CD8-positive, alpha-beta memory T cell (primary cell): ENCODE measurements at regions not wholly inside any gene's neighbourhood (a gene's known extent, or its start where the extent isn't known, plus 50 kb on each side); places are given as distances from the start of the nearest gene placed in this dataset.

Experiments used
- CTCF ChIA-PET: fragments of 350-600 bp; sonication (Branson Sonifier 250); formaldehyde crosslinking; loops from one replicate; lab custom pipeline; 2021; ENCODE audit warnings: antibody characterized with exemption; lab: Charles Lee
- POLR2A ChIA-PET: fragments of 350-600 bp; sonication (Branson Sonifier 250); formaldehyde crosslinking; loops from one replicate; lab custom pipeline; 2021; ENCODE audit warnings: antibody characterized with exemption; lab: Charles Lee
- DNase-seq, 5 donors: peaks; one replicate each; pipeline versions ENCODE4 v3.0.0 to v3.0.0-alpha.2; 2020 to 2022; ENCODE audit warnings: mixed read lengths in 1 of 5
- H3K27ac ChIP-seq: one replicate; pipeline ENCODE4 v1.7.0; 2013; ENCODE audit warnings: low read depth, mild to moderate bottlenecking, low read length, moderate library complexity
- H3K27me3 ChIP-seq: 2 replicates; pipeline ENCODE4 v1.7.0; 2013; ENCODE audit warnings: low read length, mild to moderate bottlenecking; ENCODE audit not compliant: insufficient read depth, poor library complexity, severe bottlenecking
- H3K36me3 ChIP-seq: 2 replicates; pipeline ENCODE4 v1.7.0; 2013; ENCODE audit warnings: mild to moderate bottlenecking, low read length, moderate library complexity; ENCODE audit not compliant: insufficient read depth
- H3K4me1 ChIP-seq: 2 replicates; pipeline ENCODE4 v1.7.0; 2013; ENCODE audit warnings: mild to moderate bottlenecking, low read length, moderate library complexity; ENCODE audit not compliant: insufficient read depth
- H3K4me3 ChIP-seq: 2 replicates; pipeline ENCODE4 v1.7.0; 2013; ENCODE audit warnings: mild to moderate bottlenecking, low read length
- H3K9me3 ChIP-seq: 2 replicates; pipeline ENCODE4 v1.7.0; 2013; ENCODE audit warnings: mild to moderate bottlenecking, low read length
- H3K27ac Mint-ChIP-seq, 8 donors: one replicate each; pipeline ENCODE4 v1.8.0; 2020 to 2021; ENCODE audit warnings: mixed read lengths in 8 of 8, mild to moderate bottlenecking in 6 of 8, inconsistent platforms in 3 of 8, moderate library complexity in 3 of 8
- H3K27me3 Mint-ChIP-seq, 2 donors: one replicate each; pipeline ENCODE4 v1.8.0; 2020 to 2021; ENCODE audit warnings: mixed read lengths in 2 of 2, mild to moderate bottlenecking in 1 of 2, moderate library complexity in 1 of 2
- H3K36me3 Mint-ChIP-seq, 3 donors: one replicate each; pipeline ENCODE4 v1.8.0; 2020 to 2021; ENCODE audit warnings: mixed read lengths in 3 of 3, inconsistent platforms in 1 of 3, mild to moderate bottlenecking in 1 of 3
- H3K4me1 Mint-ChIP-seq, 3 donors: one replicate each; pipeline ENCODE4 v1.8.0; 2020 to 2021; ENCODE audit warnings: mixed read lengths in 3 of 3, inconsistent platforms in 1 of 3, mild to moderate bottlenecking in 1 of 3
- H3K4me3 Mint-ChIP-seq, 7 donors: one replicate each; pipeline ENCODE4 v1.8.0; 2020 to 2021; ENCODE audit warnings: mixed read lengths in 7 of 7, mild to moderate bottlenecking in 6 of 7, moderate library complexity in 4 of 7, inconsistent platforms in 2 of 7
- H3K9me3 Mint-ChIP-seq, 5 donors: one replicate each; pipeline ENCODE4 v1.8.0; 2020 to 2022; ENCODE audit warnings: mixed read lengths in 5 of 5, mild to moderate bottlenecking in 3 of 5, moderate library complexity in 2 of 5, inconsistent platforms in 1 of 5

DNA sequence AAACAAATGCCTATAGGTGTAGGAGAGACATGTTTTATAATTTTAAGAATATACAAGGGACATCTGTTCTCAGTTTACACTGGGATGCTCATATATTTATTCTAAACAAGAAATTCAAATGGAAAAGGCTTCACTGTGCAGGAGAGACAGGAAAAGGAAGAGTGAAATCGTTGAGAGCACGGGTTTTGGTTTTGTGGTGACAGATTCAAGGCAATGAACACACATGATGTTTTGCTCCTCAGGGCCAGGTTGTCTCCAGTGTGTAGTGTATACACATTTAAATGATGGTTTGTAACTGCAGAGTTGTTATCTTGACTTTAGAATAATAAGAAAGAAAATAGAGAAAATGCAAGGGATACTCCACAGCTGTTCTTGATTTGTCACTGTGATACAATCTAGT is 73.7 kb downstream of the S1PR1 start:
- Mint-ChIP-seq H3K9me3 (no peaks in the 10 kb centered on the region), H3K4me1 (peaks cover 75 to 80% (median 79%) of the 10 kb centered on the region in 3 donors), H3K4me3 (peak overlapping the region; percentile 48 to 89 (median 82)), H3K36me3 (no peaks in the 10 kb centered on the region), H3K27ac (peak overlapping the region; percentile 87 to 99 (median 98)), H3K27me3 (no peaks in the 10 kb centered on the region)
- no peaks in the 10 kb centered on the region for H3K36me3 ChIP-seq
- ChIA-PET CTCF (interaction anchor here (0.8 to 9.5 kb wide), 12 partner anchors 10 to 361 kb away, joined by 3 to 143 read pairs (median 6); no protein-coding TSS in a partner anchor), POLR2A (interaction anchor here (1.2 to 2.3 kb wide), 3 partner anchors 27 to 198 kb away, joined by 3 to 8 read pairs (median 3); no protein-coding TSS in a partner anchor)
- peak overlapping the region; percentile 56 for H3K4me3 ChIP-seq
- peaks cover 62% of the 10 kb centered on the region for H3K4me1 ChIP-seq
- peak overlapping the region; percentile 63 for H3K27ac ChIP-seq
- H3K9me3 ChIP-seq, result no peaks in the 10 kb centered on the region
- no peaks in the 10 kb centered on the region for H3K27me3 ChIP-seq
- DNase-seq, result peak in 2 of 5 donors; percentile 36 to 60

DNA sequence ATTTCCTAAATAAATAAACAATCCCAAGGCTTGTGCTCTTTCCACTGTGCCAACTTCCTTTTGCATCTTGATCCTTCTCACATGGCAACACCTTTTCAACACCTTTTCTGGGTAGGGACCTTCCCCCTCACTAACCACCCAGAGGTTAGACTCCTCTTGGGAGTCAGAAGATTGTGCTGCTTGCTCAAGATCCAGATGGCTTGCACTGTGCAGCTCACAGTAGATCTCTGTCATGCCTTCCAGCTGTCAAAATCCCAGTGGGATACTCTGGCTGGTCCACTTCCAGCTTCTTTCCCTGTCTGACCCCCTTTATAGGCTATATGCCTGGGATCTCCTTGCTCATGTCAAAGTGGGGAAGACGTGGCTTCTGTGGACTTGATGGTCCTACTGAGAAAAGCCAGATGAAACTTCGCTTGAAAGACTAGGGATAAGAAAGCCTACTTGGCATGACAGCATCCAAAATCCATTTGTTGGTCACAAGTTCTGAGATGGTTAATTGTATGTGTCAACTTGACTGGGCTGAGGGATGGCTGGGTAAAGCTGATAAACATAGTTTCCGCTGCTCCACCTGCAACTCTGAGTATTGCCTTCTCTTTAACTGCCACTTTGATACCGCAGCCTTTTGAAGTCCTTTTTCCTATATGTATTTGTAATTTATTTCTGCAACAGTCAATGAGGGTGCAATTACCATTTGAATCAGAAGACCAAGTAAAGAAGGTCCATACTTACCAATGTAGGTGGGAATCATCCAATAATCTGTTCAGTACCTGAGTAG is 74.5 kb downstream of the S1PR1 start:
- H3K9me3 Mint-ChIP-seq, result no peaks in the 10 kb centered on the region
- Histone ChIP-seq H3K27ac (peak overlapping the region; percentile 10), H3K4me1 (peaks cover 62% of the 10 kb centered on the region), H3K27me3 (no peaks in the 10 kb centered on the region), H3K4me3 (peak overlapping the region; percentile 40), H3K9me3 (no peaks in the 10 kb centered on the region), H3K36me3 (no peaks in the 10 kb centered on the region)
- peaks cover 75 to 80% (median 79%) of the 10 kb centered on the region in 3 donors for H3K4me1 Mint-ChIP-seq
- POLR2A ChIA-PET, result interaction anchor here (1.2 kb wide), 1 partner anchor 199 kb away, joined by 3 read pairs; no protein-coding TSS in a partner anchor
- peak in 1 of 5 donors; percentile 38 for DNase-seq
- CTCF ChIA-PET, result interaction anchor here (0.8 to 9.5 kb wide), 7 partner anchors 9 to 75 kb away, joined by 3 to 143 read pairs (median 5); no protein-coding TSS in a partner anchor
- no peaks in the 10 kb centered on the region for H3K27me3 Mint-ChIP-seq
- H3K4me3 Mint-ChIP-seq, result peak overlapping the region; percentile 48 to 84 (median 82)
- H3K27ac Mint-ChIP-seq, result peak overlapping the region; percentile 87 to 99 (median 98)
- H3K36me3 Mint-ChIP-seq, result no peaks in the 10 kb centered on the region

DNA sequence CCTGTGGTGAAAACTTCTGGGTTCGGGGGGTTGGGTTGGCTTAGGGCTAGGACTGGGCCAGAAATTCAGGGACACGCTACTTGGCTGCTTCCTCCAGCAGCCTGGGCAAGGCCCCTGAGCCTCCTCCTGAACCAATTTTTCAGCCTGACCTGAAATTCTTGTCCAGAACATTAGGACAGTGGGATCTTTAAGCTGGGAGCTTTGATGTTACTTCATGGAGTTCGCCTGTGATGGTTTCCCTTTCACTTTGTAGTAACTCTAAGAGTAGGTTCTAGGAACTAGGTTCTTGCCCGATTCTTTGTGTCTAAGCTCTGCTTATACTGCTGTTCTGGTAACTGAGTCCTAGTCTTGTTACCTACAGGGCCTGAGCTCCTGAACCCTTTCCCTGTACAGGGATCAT is 75.3 kb downstream of the S1PR1 start:
- CTCF ChIA-PET, result interaction anchor here (0.8 to 9.5 kb wide), 4 partner anchors 26 to 73 kb away, joined by 3 to 143 read pairs (median 4); no protein-coding TSS in a partner anchor
- Histone ChIP-seq H3K36me3 (no peaks in the 10 kb centered on the region), H3K9me3 (no peaks in the 10 kb centered on the region), H3K27me3 (no peaks in the 10 kb centered on the region), H3K4me1 (peaks cover 55% of the 10 kb centered on the region), H3K4me3 (peak overlapping the region; percentile 40), H3K27ac (peak overlapping the region; percentile 10)
- H3K4me1 Mint-ChIP-seq, result peaks cover 71 to 75% (median 74%) of the 10 kb centered on the region in 3 donors
- no peaks in the 10 kb centered on the region for H3K9me3 Mint-ChIP-seq
- peak overlapping the region; percentile 48 to 84 (median 82) for H3K4me3 Mint-ChIP-seq
- POLR2A ChIA-PET, result no interaction called here
- no peak for DNase-seq
- H3K27me3 Mint-ChIP-seq, result no peaks in the 10 kb centered on the region
- peak overlapping the region; percentile 87 to 99 (median 98) for H3K27ac Mint-ChIP-seq
- H3K36me3 Mint-ChIP-seq, result no peaks in the 10 kb centered on the region

DNA sequence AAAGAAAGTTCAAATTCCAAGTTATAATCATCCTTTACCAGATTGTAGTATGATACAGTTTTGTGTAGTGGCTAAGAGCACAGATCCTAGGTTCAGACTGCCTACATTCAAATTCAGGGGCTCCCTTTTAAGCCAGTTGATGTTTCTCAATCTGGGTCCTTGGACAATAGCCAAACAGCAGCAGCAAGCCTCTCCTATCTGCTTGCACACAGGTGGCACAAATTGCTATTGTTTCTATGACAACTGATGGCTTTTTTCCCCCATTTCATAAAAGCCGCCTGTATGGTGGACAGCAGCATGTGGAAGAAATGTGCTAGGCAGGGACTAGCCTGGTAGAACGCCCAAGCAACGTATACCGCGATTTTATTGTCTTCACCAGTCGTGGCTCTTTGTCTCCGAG is 76.5 kb downstream of the S1PR1 start:
- H3K27ac ChIP-seq, result no peak overlapping the region
- H3K27me3 ChIP-seq, result no peaks in the 10 kb centered on the region
- H3K27ac Mint-ChIP-seq, result peak overlapping the region; percentile 32 to 99 (median 97)
- no peaks in the 10 kb centered on the region for H3K36me3 ChIP-seq
- ChIA-PET POLR2A (no interaction called here), CTCF (interaction anchor here (9.5 kb wide), 1 partner anchor 45 kb away, joined by 143 read pairs; no protein-coding TSS in a partner anchor)
- peaks cover 0 to 2% of the 10 kb centered on the region in 2 donors for H3K27me3 Mint-ChIP-seq
- H3K4me3 ChIP-seq, result no peak overlapping the region
- no peaks in the 10 kb centered on the region for H3K36me3 Mint-ChIP-seq
- DNase-seq, result no peak
- H3K9me3 Mint-ChIP-seq, result no peaks in the 10 kb centered on the region
- peaks cover 60 to 63% (median 62%) of the 10 kb centered on the region in 3 donors for H3K4me1 Mint-ChIP-seq
- no peaks in the 10 kb centered on the region for H3K9me3 ChIP-seq
- peaks cover 43% of the 10 kb centered on the region for H3K4me1 ChIP-seq
- peak overlapping the region in 1 of 7 donors; percentile 82 for H3K4me3 Mint-ChIP-seq

DNA sequence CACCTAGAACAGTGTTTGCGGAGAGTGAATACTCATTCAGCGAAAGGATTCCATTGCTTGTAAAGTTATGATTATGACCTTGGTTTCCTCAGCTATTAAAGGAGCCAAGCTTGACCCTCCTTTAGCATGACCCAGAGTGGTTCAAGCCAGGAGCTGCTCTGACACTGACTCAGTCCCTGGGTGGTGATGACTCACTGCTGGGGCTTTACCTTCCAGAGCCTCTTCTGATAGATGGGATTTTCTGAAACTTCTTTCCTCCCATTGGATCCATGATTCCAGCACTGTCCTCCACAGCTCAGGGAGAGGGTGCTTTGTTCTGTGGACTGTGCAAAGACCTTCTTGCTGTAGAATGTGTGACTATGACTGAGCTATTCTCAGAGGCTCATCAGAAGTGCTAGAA is 77.4 kb downstream of the S1PR1 start:
- no peaks in the 10 kb centered on the region for H3K36me3 Mint-ChIP-seq
- H3K9me3 ChIP-seq, result no peaks in the 10 kb centered on the region
- H3K9me3 Mint-ChIP-seq, result no peaks in the 10 kb centered on the region
- no peak overlapping the region for H3K4me3 ChIP-seq
- H3K4me3 Mint-ChIP-seq, result peak overlapping the region in 1 of 7 donors; percentile 7
- peaks cover 51 to 54% (median 53%) of the 10 kb centered on the region in 3 donors for H3K4me1 Mint-ChIP-seq
- peaks cover 36% of the 10 kb centered on the region for H3K4me1 ChIP-seq
- ChIA-PET POLR2A (no interaction called here), CTCF (interaction anchor here (9.5 kb wide), 1 partner anchor 44 kb away, joined by 143 read pairs; no protein-coding TSS in a partner anchor)
- peaks cover 0 to 2% of the 10 kb centered on the region in 2 donors for H3K27me3 Mint-ChIP-seq
- no peak overlapping the region for H3K27ac ChIP-seq
- no peaks in the 10 kb centered on the region for H3K27me3 ChIP-seq
- DNase-seq, result no peak
- no peaks in the 10 kb centered on the region for H3K36me3 ChIP-seq
- peak overlapping the region in 6 of 8 donors; percentile 36 to 99 (median 96) for H3K27ac Mint-ChIP-seq

DNA sequence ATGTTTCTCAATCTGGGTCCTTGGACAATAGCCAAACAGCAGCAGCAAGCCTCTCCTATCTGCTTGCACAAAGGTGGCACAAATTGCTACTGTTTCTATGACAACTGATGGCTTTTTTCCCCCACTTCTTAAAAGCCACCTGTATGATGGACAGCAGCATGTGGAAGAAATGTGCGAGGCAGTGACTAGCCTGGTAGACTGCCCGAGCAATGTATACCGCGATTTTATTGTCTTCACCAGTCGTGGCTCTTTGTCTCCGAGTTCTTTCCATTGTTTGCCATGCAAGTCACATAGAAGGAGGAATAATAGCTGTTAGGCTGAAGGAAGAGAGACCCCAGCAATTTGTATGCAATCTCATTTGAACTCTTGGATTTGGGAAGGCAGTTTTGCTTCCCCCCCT is 79.4 kb downstream of the S1PR1 start:
- ChIA-PET POLR2A (no interaction called here), CTCF (interaction anchor here (1.8 kb wide), 1 partner anchor 12 kb away, joined by 5 read pairs; no protein-coding TSS in a partner anchor)
- no peak for DNase-seq

DNA sequence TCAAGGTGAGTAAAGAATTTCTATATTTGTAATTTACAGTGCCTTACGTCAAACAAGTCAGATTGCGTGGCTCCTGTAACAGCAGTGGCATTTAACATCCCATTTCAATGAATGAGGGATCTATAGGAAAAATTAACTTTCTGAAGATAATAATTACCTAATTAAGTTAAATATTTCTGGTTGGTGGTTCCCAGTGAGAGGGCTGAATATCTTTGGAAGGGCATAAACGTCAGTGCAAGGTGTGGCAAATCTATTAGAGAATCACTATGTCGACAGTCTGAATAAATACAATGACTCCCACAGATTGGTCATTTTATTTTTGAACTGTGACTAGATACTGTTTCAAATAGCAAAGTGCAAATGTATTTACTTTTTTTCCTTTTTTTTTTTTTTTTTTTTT is 80.0 kb downstream of the S1PR1 start:
- no peak for DNase-seq
- no peaks in the 10 kb centered on the region for H3K9me3 ChIP-seq
- Mint-ChIP-seq H3K36me3 (no peaks in the 10 kb centered on the region), H3K27ac (no peak overlapping the region), H3K27me3 (peaks cover 0 to 3% of the 10 kb centered on the region in 2 donors), H3K4me1 (peaks cover 27 to 28% (median 28%) of the 10 kb centered on the region in 3 donors), H3K4me3 (no peak overlapping the region), H3K9me3 (no peaks in the 10 kb centered on the region)
- peaks cover 15% of the 10 kb centered on the region for H3K4me1 ChIP-seq
- H3K4me3 ChIP-seq, result no peak overlapping the region
- ChIA-PET CTCF (interaction anchor here (1.7 to 1.8 kb wide), 2 partner anchors 12 to 41 kb away, joined by 5 to 7 read pairs; no protein-coding TSS in a partner anchor), POLR2A (no interaction called here)
- H3K27me3 ChIP-seq, result no peaks in the 10 kb centered on the region
- no peaks in the 10 kb centered on the region for H3K36me3 ChIP-seq
- H3K27ac ChIP-seq, result no peak overlapping the region

More for the DNA sequence above, 79.4 kb downstream of the S1PR1 start:
- Mint-ChIP-seq H3K4me3 (no peak overlapping the region), H3K9me3 (no peaks in the 10 kb centered on the region), H3K4me1 (peaks cover 33 to 34% (median 34%) of the 10 kb centered on the region in 3 donors), H3K27me3 (peaks cover 0 to 2% of the 10 kb centered on the region in 2 donors), H3K27ac (no peak overlapping the region), H3K36me3 (no peaks in the 10 kb centered on the region)
- Histone ChIP-seq H3K4me1 (peaks cover 20% of the 10 kb centered on the region), H3K9me3 (no peaks in the 10 kb centered on the region), H3K36me3 (no peaks in the 10 kb centered on the region), H3K27ac (no peak overlapping the region), H3K4me3 (no peak overlapping the region), H3K27me3 (no peaks in the 10 kb centered on the region)
